H1 (cell line): ENCODE measurements at regions not wholly inside any gene's neighbourhood (a gene's known extent, or its start where the extent isn't known, plus 50 kb on each side); places are given as distances from the start of the nearest gene placed in this dataset.

Experiments used
- CTCF ChIA-PET: fragments of 300-600 bp; sonication (Branson Sonifier 250); formaldehyde crosslinking; loops from one replicate; lab custom pipeline; 2021; ENCODE audit not compliant: partially characterized antibody; lab: Charles Lee
- POLR2A ChIA-PET: fragments of 300-600 bp; sonication (Branson Sonifier 250); formaldehyde crosslinking; loops from one replicate; lab custom pipeline; 2021; ENCODE audit warnings: inconsistent platforms; ENCODE audit not compliant: partially characterized antibody; lab: Charles Lee
- DNase-seq, 2 experiments: peaks; one replicate each; pipeline versions ENCODE4 v3.0.0 to v3.0.0-alpha.2; 2010 to 2022; ENCODE audit warnings: low spot score in 2 of 2, low read depth in 1 of 2, mixed read lengths in 1 of 2
- FAIRE-seq: peaks from 2 replicates; lab custom pipeline; 2011; peaks lifted over from hg19 to GRCh38; lab: Jason Lieb, UNC
- H2AFZ ChIP-seq: 2 replicates; pipeline ENCODE4 v1.8.1; 2012; ENCODE audit warnings: low read length, inconsistent platforms
- H2AK5ac ChIP-seq: 2 replicates; pipeline ENCODE4 v1.6.1; 2013; ENCODE audit warnings: low read depth, low read length
- H2BK120ac ChIP-seq: replicated peaks from 2 replicates; pipeline ENCODE3; 2013; ENCODE audit warnings: low read depth, low read length, inconsistent platforms
- H2BK12ac ChIP-seq: 2 replicates; pipeline ENCODE4 v1.6.1; 2013; ENCODE audit warnings: low read depth, low read length
- H2BK15ac ChIP-seq: 2 replicates; pipeline ENCODE4 v1.6.1; 2013; ENCODE audit warnings: low read length
- H2BK20ac ChIP-seq: 2 replicates; pipeline ENCODE4 v1.6.1; 2013; ENCODE audit warnings: low read length
- H2BK5ac ChIP-seq: 2 replicates; pipeline ENCODE4 v1.6.1; 2013; ENCODE audit warnings: low read depth, low read length
- H3K14ac ChIP-seq: 2 replicates; pipeline ENCODE4 v1.6.1; 2013; ENCODE audit warnings: inconsistent platforms; ENCODE audit not compliant: insufficient read length
- H3K18ac ChIP-seq: 2 replicates; pipeline ENCODE4 v1.6.1; 2013; ENCODE audit warnings: low read length; ENCODE audit errors: extremely low read depth
- H3K23ac ChIP-seq: 2 replicates; pipeline ENCODE4 v1.6.1; 2013; ENCODE audit warnings: inconsistent platforms; ENCODE audit not compliant: insufficient read length
- H3K23me2 ChIP-seq: 2 replicates; pipeline ENCODE4 v1.6.1; 2013; ENCODE audit warnings: low read depth, low read length
- H3K27ac ChIP-seq: 2 replicates; pipeline ENCODE4 v1.6.1; 2011; ENCODE audit warnings: low read depth, low read length, inconsistent platforms
- H3K27me3 ChIP-seq, 4 experiments: replicated peaks in 1 of 4; 1 replicate in 1 of 4; 2 replicates in 3 of 4; pipeline versions ENCODE4 v1.6.1 to v1.8.1; 2011 to 2013; ENCODE audit warnings: low read length in 3 of 4, mild to moderate bottlenecking in 3 of 4, inconsistent platforms in 2 of 4, mixed read lengths in 2 of 4, moderate library complexity in 1 of 4; ENCODE audit not compliant: control insufficient read depth in 3 of 4, insufficient read depth in 3 of 4; ENCODE audit errors: extremely low read depth in 1 of 4
- H3K36me3 ChIP-seq, 4 experiments: 2 replicates each; pipeline versions ENCODE4 v1.6.1 to v1.8.1; 2011 to 2013; ENCODE audit warnings: mild to moderate bottlenecking in 4 of 4, low read length in 3 of 4, moderate library complexity in 2 of 4, control low read depth in 1 of 4, inconsistent platforms in 1 of 4; ENCODE audit not compliant: insufficient read depth in 4 of 4, control insufficient read depth in 2 of 4
- H3K4ac ChIP-seq: replicated peaks from 2 replicates; pipeline ENCODE3; 2013; ENCODE audit warnings: low read length, low read depth, mixed read lengths, inconsistent platforms; ENCODE audit not compliant: insufficient read length
- H3K4me1 ChIP-seq, 4 experiments: replicated peaks in 1 of 4; 1 replicate in 1 of 4; 2 replicates in 3 of 4; pipeline versions ENCODE4 v1.6.1 to v1.8.1; 2011 to 2013; ENCODE audit warnings: low read length in 3 of 4, inconsistent platforms in 2 of 4, mixed read lengths in 1 of 4; ENCODE audit not compliant: insufficient read depth in 4 of 4, control insufficient read depth in 3 of 4
- H3K4me2 ChIP-seq, 2 experiments: 2 replicates each; pipeline versions ENCODE4 v1.6.1 to v1.8.1; 2011 to 2013; ENCODE audit warnings: low read depth in 2 of 2, low read length in 2 of 2, control low read depth in 1 of 2, inconsistent platforms in 1 of 2, mild to moderate bottlenecking in 1 of 2; ENCODE audit not compliant: insufficient read depth in 1 of 2
- H3K4me3 ChIP-seq, 4 experiments: fragments of 200-600, 300-600 bp in 1 of 4; sonication (generic), shearing (Covaris generic), sonication (Bioruptor Twin) in 1 of 4; 2 replicates each; pipeline versions ENCODE4 v1.5.1 to v1.8.1; 2011 to 2016; ENCODE audit warnings: low read length in 4 of 4, low read depth in 3 of 4, control low read depth in 2 of 4, inconsistent platforms in 2 of 4, mild to moderate bottlenecking in 2 of 4, mixed read lengths in 1 of 4, moderate library complexity in 1 of 4; ENCODE audit not compliant: insufficient read depth in 2 of 4; ENCODE audit errors: extremely low read depth in 1 of 4
- H3K56ac ChIP-seq: replicated peaks from 2 replicates; pipeline ENCODE3; 2013; ENCODE audit warnings: low read depth, mild to moderate bottlenecking, mixed read lengths, low read length, inconsistent platforms; ENCODE audit not compliant: insufficient read length
- H3K79me1 ChIP-seq: 2 replicates; pipeline ENCODE4 v1.6.1; 2013; ENCODE audit warnings: low read depth, low read length, control low read depth
- H3K79me2 ChIP-seq, 2 experiments: 2 replicates each; pipeline versions ENCODE4 v1.6.1 to v1.8.1; 2012 to 2013; ENCODE audit warnings: low read length in 2 of 2, mild to moderate bottlenecking in 2 of 2, inconsistent platforms in 1 of 2; ENCODE audit not compliant: insufficient read depth in 2 of 2, control insufficient read depth in 1 of 2
- H3K9ac ChIP-seq, 4 experiments: replicated peaks in 1 of 4; 1 replicate in 1 of 4; 2 replicates in 3 of 4; pipeline versions ENCODE4 v1.6.1 to v1.8.1; 2011 to 2013; ENCODE audit warnings: low read depth in 3 of 4, low read length in 3 of 4, control low read depth in 2 of 4, mild to moderate bottlenecking in 2 of 4, moderate library complexity in 2 of 4, inconsistent platforms in 1 of 4; ENCODE audit errors: extremely low read depth in 1 of 4
- H3K9me3 ChIP-seq, 2 experiments: 2 replicates each; pipeline versions ENCODE4 v1.6.1 to v1.8.1; 2012 to 2013; ENCODE audit warnings: mild to moderate bottlenecking in 2 of 2, moderate library complexity in 2 of 2, control low read depth in 1 of 2, inconsistent platforms in 1 of 2, low read depth in 1 of 2, low read length in 1 of 2, mixed read lengths in 1 of 2; ENCODE audit not compliant: insufficient read depth in 2 of 2
- H4K20me1 ChIP-seq, 2 experiments: replicated peaks in 1 of 2; 2 replicates each; pipeline versions ENCODE3 to v1.8.1; 2011 to 2013; ENCODE audit warnings: inconsistent platforms in 2 of 2, low read length in 2 of 2, mild to moderate bottlenecking in 1 of 2; ENCODE audit not compliant: insufficient read depth in 2 of 2, control insufficient read depth in 1 of 2
- H4K5ac ChIP-seq: 2 replicates; pipeline ENCODE4 v1.6.1; 2013; ENCODE audit warnings: low read length, low read depth, mixed read lengths, inconsistent platforms; ENCODE audit not compliant: insufficient read length
- H4K8ac ChIP-seq: 2 replicates; pipeline ENCODE4 v1.8.0; 2013; ENCODE audit warnings: mild to moderate bottlenecking, moderate library complexity, low read length, inconsistent platforms; ENCODE audit not compliant: insufficient read depth; ENCODE audit errors: extremely low read depth
- H4K91ac ChIP-seq: replicated peaks from 2 replicates; pipeline ENCODE3; 2013; ENCODE audit warnings: low read length, mixed read lengths, inconsistent platforms; ENCODE audit not compliant: insufficient read length
- KDM5A ChIP-seq: fragments of 200-600 bp; IDR thresholded peaks from 2 replicates; pipeline ENCODE4 v1.7.1; 2012; ENCODE audit warnings: mild to moderate bottlenecking, low read length, inconsistent platforms, mixed read lengths
- RFX5 ChIP-seq: IDR thresholded peaks from 2 replicates; pipeline ENCODE4 v1.6.1; 2011; ENCODE audit warnings: low read depth, low read length, improper control_type of control experiment, borderline replicate concordance
- WGBS, 2 experiments: shearing (Covaris generic) in 1 of 2; methylation state at CpG; one replicate each; pipeline versions ENCODE4 v1.1.6 to v1.1.7; 2013 to 2015; ENCODE audit warnings: low lambda C conversion rate in 2 of 2, mixed read lengths in 2 of 2, inconsistent platforms in 1 of 2, low coverage in 1 of 2, missing lambda C conversion rate in 1 of 2; ENCODE audit not compliant: insufficient replicate concordance in 2 of 2, insufficient coverage in 1 of 2, insufficient read length in 1 of 2; ENCODE audit errors: extremely low coverage in 1 of 2, missing lambda C conversion rate in 1 of 2; 5-methylcytosine and 5-hydroxymethylcytosine counted together

GRCh38 chr7:138369797-138370196 is 90.3 kb upstream of the TRIM24 start:
- Histone ChIP-seq H3K4ac (no peak overlapping the region), H2AK5ac (no peak overlapping the region), H3K23ac (no peak overlapping the region), H2BK20ac (no peak overlapping the region), H3K14ac (no peak overlapping the region), H4K91ac (no peak overlapping the region), H2BK12ac (no peak overlapping the region), H4K8ac (no peak overlapping the region), H3K27me3 (no peaks in the 10 kb centered on the region), H3K9ac (no peak overlapping the region), H3K36me3 (no peaks in the 10 kb centered on the region; a peak in 1 of 8 replicates), H3K4me3 (no peak overlapping the region), H3K79me1 (no peaks in the 10 kb centered on the region), H3K18ac (no peak overlapping the region), H3K23me2 (no peaks in the 10 kb centered on the region; the same call in 1 of the 2 replicates), H3K4me1 (no peaks in the 10 kb centered on the region), H2AFZ (no peak overlapping the region), H4K5ac (no peak overlapping the region), H2BK15ac (no peak overlapping the region), H4K20me1 (no peaks in the 10 kb centered on the region), H3K4me2 (no peak overlapping the region), H3K9me3 (peaks cover 0 to 15% of the 10 kb centered on the region in 2 experiments; a peak in 2 of 4 replicates), H2BK5ac (no peak overlapping the region), H3K27ac (no peak overlapping the region), H3K79me2 (no peaks in the 10 kb centered on the region), H3K56ac (no peak overlapping the region), H2BK120ac (no peak overlapping the region)
- TF ChIP-seq RFX5 = no peak
- TF ChIP-seq KDM5A = peak; percentile 67; the same call in 1 of the 2 replicates
- FAIRE-seq (no peak), DNase-seq (no peak)
- WGBS, 2 experiments = 92% methylated on average over 1 of the region's 1 CpG; no CpG with 5 or more reads in 1 of the 2 experiments
- ChIA-PET CTCF (no interaction called here), POLR2A (interaction anchor here (0.6 kb wide), 1 partner anchor 210 kb away, joined by 3 read pairs; no protein-coding TSS in a partner anchor)
